ENCODE measurements at regions not wholly inside any gene's neighbourhood (a gene's known extent, or its start where the extent isn't known, plus 50 kb on each side); places are given as distances from the start of the nearest gene placed in this dataset.

GRCh38 chr20:22791877-22792525 lies 207.6 kb upstream of the FOXA2 start:
- Mint-ChIP-seq H3K27ac (ENCODE audit: unreplicated experiment) (no peak overlapping the region), H3K27me3 (ENCODE audit: unreplicated experiment) (peaks cover 2% of the 10 kb centered on the region)

GRCh38 chr20:22794200-22794599 lies 209.8 kb upstream of the FOXA2 start:
- DNase-seq: no peak
- TF ChIP-seq CTCF (IDR thresholded peaks at IDR 0.05; ENCODE audit: partially characterized antibody, unreplicated experiment): no peak
- Mint-ChIP-seq H3K36me3 (ENCODE audit: unreplicated experiment) (no peaks in the 10 kb centered on the region), H3K4me1 (ENCODE audit: low read depth, unreplicated experiment) (no peaks in the 10 kb centered on the region), H3K27ac (ENCODE audit: unreplicated experiment) (no peak overlapping the region), H3K27me3 (ENCODE audit: unreplicated experiment) (peaks cover 2% of the 10 kb centered on the region), H3K4me3 (ENCODE audit: unreplicated experiment) (no peak overlapping the region), H3K9me3 (ENCODE audit: unreplicated experiment) (peaks cover 2% of the 10 kb centered on the region)

More at GRCh38 chr20:22791877-22792525, 207.6 kb upstream of the FOXA2 start:
- no peak for TF ChIP-seq CTCF (IDR thresholded peaks at IDR 0.05; ENCODE audit: partially characterized antibody, unreplicated experiment)
- no peaks in the 10 kb centered on the region for H3K36me3 Mint-ChIP-seq (ENCODE audit: unreplicated experiment)
- no peak for DNase-seq
- H3K4me1 Mint-ChIP-seq (ENCODE audit: low read depth, unreplicated experiment): no peaks in the 10 kb centered on the region
- H3K4me3 Mint-ChIP-seq (ENCODE audit: unreplicated experiment): no peak overlapping the region
- peaks cover 2% of the 10 kb centered on the region for H3K9me3 Mint-ChIP-seq (ENCODE audit: unreplicated experiment)

GRCh38 chr20:22795433-22795832 lies 211.1 kb upstream of the FOXA2 start:
- DNase-seq: no peak
- Mint-ChIP-seq H3K4me1 (ENCODE audit: low read depth, unreplicated experiment) (no peaks in the 10 kb centered on the region), H3K27me3 (ENCODE audit: unreplicated experiment) (peaks cover 2% of the 10 kb centered on the region), H3K36me3 (ENCODE audit: unreplicated experiment) (no peaks in the 10 kb centered on the region), H3K27ac (ENCODE audit: unreplicated experiment) (no peak overlapping the region), H3K4me3 (ENCODE audit: unreplicated experiment) (no peak overlapping the region), H3K9me3 (ENCODE audit: unreplicated experiment) (peaks cover 2% of the 10 kb centered on the region)
- TF ChIP-seq CTCF (IDR thresholded peaks at IDR 0.05; ENCODE audit: partially characterized antibody, unreplicated experiment): no peak

GRCh38 chr20:22795871-22796270 lies 211.5 kb upstream of the FOXA2 start:
- Mint-ChIP-seq H3K27ac (ENCODE audit: unreplicated experiment) (no peak overlapping the region), H3K4me3 (ENCODE audit: unreplicated experiment) (no peak overlapping the region), H3K4me1 (ENCODE audit: low read depth, unreplicated experiment) (no peaks in the 10 kb centered on the region), H3K9me3 (ENCODE audit: unreplicated experiment) (peaks cover 2% of the 10 kb centered on the region), H3K27me3 (ENCODE audit: unreplicated experiment) (peaks cover 2% of the 10 kb centered on the region), H3K36me3 (ENCODE audit: unreplicated experiment) (no peaks in the 10 kb centered on the region)
- DNase-seq: no peak
- TF ChIP-seq CTCF (IDR thresholded peaks at IDR 0.05; ENCODE audit: partially characterized antibody, unreplicated experiment): no peak

- no peak for DNase-seq
- Mint-ChIP-seq H3K4me1 (ENCODE audit: low read depth, unreplicated experiment) (no peaks in the 10 kb centered on the region), H3K9me3 (ENCODE audit: unreplicated experiment) (peaks cover 2% of the 10 kb centered on the region), H3K36me3 (ENCODE audit: unreplicated experiment) (no peaks in the 10 kb centered on the region), H3K4me3 (ENCODE audit: unreplicated experiment) (no peak overlapping the region), H3K27ac (ENCODE audit: unreplicated experiment) (no peak overlapping the region), H3K27me3 (ENCODE audit: unreplicated experiment) (peaks cover 2% of the 10 kb centered on the region)
- no peak for TF ChIP-seq CTCF (IDR thresholded peaks at IDR 0.05; ENCODE audit: partially characterized antibody, unreplicated experiment)
Measured at GRCh38 chr20:22796469-22797077, 212.2 kb upstream of the FOXA2 start.

Data from glutamatergic neuron (in vitro differentiated cells).